Heart right ventricle (tissue), 16 donors: ENCODE measurements at regions not wholly inside any gene's neighbourhood (a gene's known extent, or its start where the extent isn't known, plus 50 kb on each side); places are given as distances from the start of the nearest gene placed in this dataset.

Experiments used
- ATAC-seq, 8 donors: fragments of 200-7000 bp; cut with Tn5 transposase; one replicate each; pipeline ENCODE4 v1.9.1; 2020; ENCODE audit warnings: mild to moderate bottlenecking in 8 of 8, moderate library complexity in 8 of 8, moderate number of reproducible peaks in 1 of 8
- DNase-seq, 2 donors: peaks; one replicate each; pipeline ENCODE4 v3.0.0-alpha.2; 2020
- H3K27ac ChIP-seq, 10 donors: fragments of 200-600 bp; sonication (generic) in 2 of 10; one replicate each; pipeline versions ENCODE4 v1.5.0 to v1.8.0; 2020 to 2022; ENCODE audit warnings: mild to moderate bottlenecking in 3 of 10
- H3K27me3 ChIP-seq, 7 donors: fragments of 200-600 bp; one replicate each; pipeline ENCODE4 v1.8.0; 2021 to 2022; ENCODE audit warnings: mild to moderate bottlenecking in 2 of 7
- H3K36me3 ChIP-seq, 9 donors: fragments of 200-600 bp; sonication (generic) in 1 of 9; one replicate each; pipeline versions ENCODE4 v1.5.0 to v1.8.0; 2020 to 2022; ENCODE audit warnings: mild to moderate bottlenecking in 2 of 9
- H3K4me1 ChIP-seq, 9 donors: fragments of 200-600 bp; sonication (generic) in 1 of 9; one replicate each; pipeline versions ENCODE4 v1.5.0 to v1.8.0; 2020 to 2022; ENCODE audit warnings: mild to moderate bottlenecking in 4 of 9
- H3K4me3 ChIP-seq, 10 donors: fragments of 200-600 bp; sonication (generic) in 2 of 10; one replicate each; pipeline versions ENCODE4 v1.5.0 to v1.8.0; 2020 to 2022; ENCODE audit warnings: mild to moderate bottlenecking in 7 of 10, moderate library complexity in 2 of 10
- H3K9me3 ChIP-seq, 11 donors: fragments of 200-600 bp in 10 of 11; sonication (generic) in 2 of 11; one replicate each; pipeline versions ENCODE4 v1.5.0 to v1.8.0; 2013 to 2022; ENCODE audit warnings: mild to moderate bottlenecking in 2 of 11, control low read depth in 1 of 11, moderate library complexity in 1 of 11
- WGBS, 2 donors: extraction: QIAGEN DNeasy Blood & Tissue Kit; methylation state at CpG; one replicate each; pipeline ENCODE4 v1.1.7; 2013; ENCODE audit warnings: inconsistent platforms in 1 of 2; 5-methylcytosine and 5-hydroxymethylcytosine counted together
- intact Hi-C, 10 donors: fragments of 100-400 bp; cut with DNase I; formaldehyde crosslinking; loops; one replicate each; pipeline versions ENCODE4 v1.11.1 to v1.14.2; 2022
- TF ChIP-seq, protein P1 (sequence below), 9 donors: fragments of 200-600 bp; sonication (generic) in 2 of 9; IDR thresholded peaks; one replicate each; pipeline versions ENCODE4 v1.5.0 to v1.8.0; 2021 to 2022; ENCODE audit warnings: antibody characterized with exemption in 9 of 9, mild to moderate bottlenecking in 5 of 9, moderate library complexity in 1 of 9
- donor health status: Arrhythmogenic right ventricular cardiomyopathy.
- donor health status: ischemic (EF 13 %, LVEDD 7.1; RV severe dilation, severe dysfunction).
- donor health status: healthy with polysubstance abuse.
- donor health status: DM: no; HTN: yes; CAD: no.
- donor health status: DM: no; HTN: no; CAD: no.
- donor health status: ischemic (EF 25% LVEDD 6.9; RV normal size, moderate dysfunction).
- donor health status: ischemic (EF 25% LVEDD 5.7; RV mildly dilated, moderate dysfunction).
- donor health status: healthy.
- donor health status: DM: yes; HTN: yes; CAD: no.
- donor health status: Ischemic cardiomyopathy.
- donor health status: ischemic (EF 35%, LVEDD 5.7; RV mildly dilated, moderate dysfunction).
- donor health status: nonischemic (EF 11% LVEDD 7.7; RV severe dilation, severe dysfunction).
- donor health status: DM: yes; HTN: yes; CAD: no.
- donor health status: PGD.
- donor health status: ischemic (EF 29% LVEDD 5.4; RV normal size, mild dysfunction).
- donor health status: nonischemic (EF 23%, LVEDD 6.1; RV moderate dilation, normal function).

DNA sequence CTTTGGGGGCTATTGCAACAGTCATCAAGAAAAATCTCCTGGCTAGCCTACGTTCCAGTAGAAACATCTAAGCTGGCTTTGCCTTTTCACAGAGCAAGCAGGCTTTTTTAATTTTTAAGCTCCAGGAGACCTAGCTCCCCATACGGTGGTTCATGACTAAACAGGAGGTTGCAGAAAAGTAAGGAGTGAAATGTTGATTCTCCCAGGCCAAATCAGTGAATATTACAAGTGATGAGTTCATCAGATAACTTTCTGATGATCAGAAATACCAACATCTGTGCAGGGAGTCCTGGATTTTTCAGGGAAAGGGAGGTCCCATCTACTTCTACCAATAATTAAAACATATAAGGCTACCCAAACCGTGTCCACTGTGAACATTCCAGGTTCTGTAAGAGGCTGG, 477.3 kb upstream of the CELF2 start:
- intact Hi-C loops, result no loop called here
- no peak for ATAC-seq
- TF ChIP-seq, protein P1, sequence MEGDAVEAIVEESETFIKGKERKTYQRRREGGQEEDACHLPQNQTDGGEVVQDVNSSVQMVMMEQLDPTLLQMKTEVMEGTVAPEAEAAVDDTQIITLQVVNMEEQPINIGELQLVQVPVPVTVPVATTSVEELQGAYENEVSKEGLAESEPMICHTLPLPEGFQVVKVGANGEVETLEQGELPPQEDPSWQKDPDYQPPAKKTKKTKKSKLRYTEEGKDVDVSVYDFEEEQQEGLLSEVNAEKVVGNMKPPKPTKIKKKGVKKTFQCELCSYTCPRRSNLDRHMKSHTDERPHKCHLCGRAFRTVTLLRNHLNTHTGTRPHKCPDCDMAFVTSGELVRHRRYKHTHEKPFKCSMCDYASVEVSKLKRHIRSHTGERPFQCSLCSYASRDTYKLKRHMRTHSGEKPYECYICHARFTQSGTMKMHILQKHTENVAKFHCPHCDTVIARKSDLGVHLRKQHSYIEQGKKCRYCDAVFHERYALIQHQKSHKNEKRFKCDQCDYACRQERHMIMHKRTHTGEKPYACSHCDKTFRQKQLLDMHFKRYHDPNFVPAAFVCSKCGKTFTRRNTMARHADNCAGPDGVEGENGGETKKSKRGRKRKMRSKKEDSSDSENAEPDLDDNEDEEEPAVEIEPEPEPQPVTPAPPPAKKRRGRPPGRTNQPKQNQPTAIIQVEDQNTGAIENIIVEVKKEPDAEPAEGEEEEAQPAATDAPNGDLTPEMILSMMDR (IDR thresholded peaks at IDR 0.05), result no peak
- H3K9me3 ChIP-seq, result peaks cover 0 to 3% (median 0%) of the 10 kb centered on the region in 11 donors
- no peak for DNase-seq
- WGBS, 2 donors, result 82 to 89% methylated on average over 3 of the region's 3 CpGs
- H3K27me3 ChIP-seq, result no peaks in the 10 kb centered on the region
- H3K27ac ChIP-seq, result no peak overlapping the region
- peaks cover 0 to 6% (median 0%) of the 10 kb centered on the region in 9 donors for H3K4me1 ChIP-seq
- H3K36me3 ChIP-seq, result no peaks in the 10 kb centered on the region
- H3K4me3 ChIP-seq, result no peak overlapping the region

GRCh38 chr10:10542477-10542876, 475.2 kb upstream of the CELF2 start:
- peak in 1 of 8 donors; percentile 77 for ATAC-seq
- no peak overlapping the region for H3K27ac ChIP-seq
- TF ChIP-seq, protein P1 (IDR thresholded peaks at IDR 0.05), result no peak

GRCh38 chr10:10544890-10545289, 472.8 kb upstream of the CELF2 start:
- H3K4me1 ChIP-seq, result peaks cover 0 to 6% (median 0%) of the 10 kb centered on the region in 9 donors
- WGBS, 2 donors, result 72 to 90% methylated on average over 8 of the region's 8 CpGs
- ATAC-seq, result no peak
- no peak overlapping the region for H3K27ac ChIP-seq
- H3K4me3 ChIP-seq, result no peak overlapping the region
- peaks cover 0 to 3% (median 0%) of the 10 kb centered on the region in 11 donors for H3K9me3 ChIP-seq
- no peaks in the 10 kb centered on the region for H3K36me3 ChIP-seq
- DNase-seq, result no peak
- H3K27me3 ChIP-seq, result no peaks in the 10 kb centered on the region
- TF ChIP-seq, protein P1 (IDR thresholded peaks at IDR 0.05), result no peak
- intact Hi-C loops, result no loop called here

More at GRCh38 chr10:10542477-10542876, 475.2 kb upstream of the CELF2 start:
- Histone ChIP-seq H3K27me3 (no peaks in the 10 kb centered on the region), H3K4me1 (peaks cover 0 to 6% (median 0%) of the 10 kb centered on the region in 9 donors), H3K9me3 (peaks cover 0 to 3% (median 0%) of the 10 kb centered on the region in 11 donors), H3K36me3 (no peaks in the 10 kb centered on the region), H3K4me3 (no peak overlapping the region)
- intact Hi-C loops, result no loop called here
- 31 to 47% methylated on average over 1 of the region's 1 CpG for WGBS, 2 donors
- no peak for DNase-seq

GRCh38 chr10:10545771-10546170, 471.9 kb upstream of the CELF2 start:
- WGBS, 2 donors, result 25 to 31% methylated on average over 5 of the region's 5 CpGs
- H3K27ac ChIP-seq, result no peak overlapping the region
- H3K4me1 ChIP-seq, result peaks cover 0 to 6% (median 0%) of the 10 kb centered on the region in 9 donors
- ATAC-seq, result no peak
- no peak overlapping the region for H3K4me3 ChIP-seq
- intact Hi-C loops, result no loop called here
- no peak for DNase-seq
- H3K9me3 ChIP-seq, result peaks cover 0 to 3% (median 0%) of the 10 kb centered on the region in 11 donors
- TF ChIP-seq, protein P1 (IDR thresholded peaks at IDR 0.05), result no peak
- no peaks in the 10 kb centered on the region for H3K27me3 ChIP-seq
- H3K36me3 ChIP-seq, result no peaks in the 10 kb centered on the region
